ENCODE measurements at regions not wholly inside any gene's neighbourhood (a gene's known extent, or its start where the extent isn't known, plus 50 kb on each side); places are given as distances from the start of the nearest gene placed in this dataset.

DNA sequence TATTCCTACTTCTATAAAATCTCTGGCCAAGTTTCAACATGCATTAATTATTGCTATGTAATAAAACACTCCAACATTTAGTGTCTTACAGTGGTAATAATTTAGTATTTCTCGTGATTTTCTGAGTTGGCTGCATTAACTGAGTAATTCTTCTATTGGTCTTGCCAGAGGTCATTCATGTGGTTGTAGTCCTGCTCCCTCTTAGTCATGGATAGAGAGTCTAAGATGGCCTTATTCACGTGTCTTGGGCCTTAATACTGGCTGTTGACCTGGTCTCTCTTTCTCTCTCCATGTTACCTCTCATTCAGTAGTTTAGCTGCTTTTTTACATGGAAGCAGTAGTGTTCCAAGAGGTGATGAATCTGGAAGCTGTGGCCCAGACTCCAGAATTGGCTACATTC lies 140.1 kb upstream of the ZBTB20 start:
- intact Hi-C loops (cut with DNase I; ENCODE audit: low total_unique reads) = no loop called here
- Histone ChIP-seq H3K9me3 (no peaks in the 10 kb centered on the region), H3K36me3 (no peaks in the 10 kb centered on the region), H3K27ac (no peak overlapping the region), H3K27me3 (no peaks in the 10 kb centered on the region), H3K4me1 (no peaks in the 10 kb centered on the region), H3K4me3 (no peak overlapping the region)
- in situ Hi-C loops (cut with MboI; ENCODE audit: low pct_ligation_motif_present in 1 of 4, low pct_unique_long_range_greater_than_20kb in 1 of 4, low sequenced_read_pairs in 3 of 4) = no loop called here
- DNase-seq = no peak
- WGBS, 2 donors (ENCODE audit: low coverage in 1 of 2) = 59 to 86% methylated on average over 1 to 2 of the region's 2 CpGs
- TF ChIP-seq, protein P1, sequence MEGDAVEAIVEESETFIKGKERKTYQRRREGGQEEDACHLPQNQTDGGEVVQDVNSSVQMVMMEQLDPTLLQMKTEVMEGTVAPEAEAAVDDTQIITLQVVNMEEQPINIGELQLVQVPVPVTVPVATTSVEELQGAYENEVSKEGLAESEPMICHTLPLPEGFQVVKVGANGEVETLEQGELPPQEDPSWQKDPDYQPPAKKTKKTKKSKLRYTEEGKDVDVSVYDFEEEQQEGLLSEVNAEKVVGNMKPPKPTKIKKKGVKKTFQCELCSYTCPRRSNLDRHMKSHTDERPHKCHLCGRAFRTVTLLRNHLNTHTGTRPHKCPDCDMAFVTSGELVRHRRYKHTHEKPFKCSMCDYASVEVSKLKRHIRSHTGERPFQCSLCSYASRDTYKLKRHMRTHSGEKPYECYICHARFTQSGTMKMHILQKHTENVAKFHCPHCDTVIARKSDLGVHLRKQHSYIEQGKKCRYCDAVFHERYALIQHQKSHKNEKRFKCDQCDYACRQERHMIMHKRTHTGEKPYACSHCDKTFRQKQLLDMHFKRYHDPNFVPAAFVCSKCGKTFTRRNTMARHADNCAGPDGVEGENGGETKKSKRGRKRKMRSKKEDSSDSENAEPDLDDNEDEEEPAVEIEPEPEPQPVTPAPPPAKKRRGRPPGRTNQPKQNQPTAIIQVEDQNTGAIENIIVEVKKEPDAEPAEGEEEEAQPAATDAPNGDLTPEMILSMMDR (IDR thresholded peaks at IDR 0.05) = no peak

GRCh38 chr3:115292131-115292530 lies 145.0 kb upstream of the ZBTB20 start:
- Histone ChIP-seq H3K4me3 (no peak overlapping the region), H3K4me1 (no peaks in the 10 kb centered on the region), H3K36me3 (no peaks in the 10 kb centered on the region), H3K9me3 (no peaks in the 10 kb centered on the region), H3K27ac (no peak overlapping the region), H3K27me3 (no peaks in the 10 kb centered on the region)
- in situ Hi-C loops (cut with MboI; ENCODE audit: low pct_ligation_motif_present in 1 of 4, low pct_unique_long_range_greater_than_20kb in 1 of 4, low sequenced_read_pairs in 3 of 4) (no loop called here), intact Hi-C loops (cut with DNase I; ENCODE audit: low total_unique reads) (no loop called here)
- DNase-seq = no peak
- WGBS, 2 donors (ENCODE audit: low coverage in 1 of 2) = 71 to 76% methylated on average over 1 to 2 of the region's 2 CpGs
- TF ChIP-seq POLR2A (IDR thresholded peaks at IDR 0.05) = no peak
- TF ChIP-seq EP300 (IDR thresholded peaks at IDR 0.05; ENCODE audit: low read depth) = no peak
- no peak for TF ChIP-seq POLR2AphosphoS5 (IDR thresholded peaks at IDR 0.05)
- TF ChIP-seq, protein P1 (IDR thresholded peaks at IDR 0.05) = no peak

- TF ChIP-seq POLR2A (IDR thresholded peaks at IDR 0.05) (no peak), EP300 (IDR thresholded peaks at IDR 0.05; ENCODE audit: low read depth) (no peak), POLR2AphosphoS5 (IDR thresholded peaks at IDR 0.05) (no peak)
- TF ChIP-seq, protein P1 (IDR thresholded peaks at IDR 0.05) = no peak
- in situ Hi-C loops (cut with MboI; ENCODE audit: low pct_ligation_motif_present in 1 of 4, low pct_unique_long_range_greater_than_20kb in 1 of 4, low sequenced_read_pairs in 3 of 4) = no loop called here
- Histone ChIP-seq H3K4me3 (no peak overlapping the region), H3K36me3 (no peaks in the 10 kb centered on the region), H3K4me1 (no peaks in the 10 kb centered on the region), H3K9me3 (no peaks in the 10 kb centered on the region), H3K27me3 (no peaks in the 10 kb centered on the region), H3K27ac (no peak overlapping the region)
- intact Hi-C loops (cut with DNase I; ENCODE audit: low total_unique reads) = no loop called here
- no peak for DNase-seq
- whole genome bisulfite sequencing, 2 donors (ENCODE audit: low coverage in 1 of 2) = 44 to 53% methylated on average over 2 of the region's 2 CpGs
These were observed 145.6 kb upstream of the ZBTB20 start for GRCh38 chr3:115292677-115293165.

- in situ Hi-C loops (cut with MboI; ENCODE audit: low pct_ligation_motif_present in 1 of 4, low pct_unique_long_range_greater_than_20kb in 1 of 4, low sequenced_read_pairs in 3 of 4) = no loop called here
- Histone ChIP-seq H3K9me3 (no peaks in the 10 kb centered on the region), H3K27me3 (no peaks in the 10 kb centered on the region), H3K4me3 (no peak overlapping the region), H3K4me1 (no peaks in the 10 kb centered on the region), H3K36me3 (no peaks in the 10 kb centered on the region), H3K27ac (no peak overlapping the region)
- no peak for DNase-seq
- WGBS, 2 donors (ENCODE audit: low coverage in 1 of 2) = 75 to 88% methylated on average over 1 of the region's 1 CpG
- TF ChIP-seq, protein P1 (IDR thresholded peaks at IDR 0.05) = no peak
- no peak for TF ChIP-seq POLR2A (IDR thresholded peaks at IDR 0.05)
- no peak for TF ChIP-seq EP300 (IDR thresholded peaks at IDR 0.05; ENCODE audit: low read depth)
- TF ChIP-seq POLR2AphosphoS5 (IDR thresholded peaks at IDR 0.05) = no peak
- intact Hi-C loops (cut with DNase I; ENCODE audit: low total_unique reads) = no loop called here
These were observed 146.2 kb upstream of the ZBTB20 start for GRCh38 chr3:115293321-115293720.
